Activated naive CD4-positive, alpha-beta T cell (primary cell): ENCODE measurements at regions not wholly inside any gene's neighbourhood (a gene's known extent, or its start where the extent isn't known, plus 50 kb on each side); places are given as distances from the start of the nearest gene placed in this dataset.

Experiments used
- DNase-seq, 4 experiments: peaks; one replicate each; lab custom pipeline; 2025; lab: John Stamatoyannopoulos, UW

DNA sequence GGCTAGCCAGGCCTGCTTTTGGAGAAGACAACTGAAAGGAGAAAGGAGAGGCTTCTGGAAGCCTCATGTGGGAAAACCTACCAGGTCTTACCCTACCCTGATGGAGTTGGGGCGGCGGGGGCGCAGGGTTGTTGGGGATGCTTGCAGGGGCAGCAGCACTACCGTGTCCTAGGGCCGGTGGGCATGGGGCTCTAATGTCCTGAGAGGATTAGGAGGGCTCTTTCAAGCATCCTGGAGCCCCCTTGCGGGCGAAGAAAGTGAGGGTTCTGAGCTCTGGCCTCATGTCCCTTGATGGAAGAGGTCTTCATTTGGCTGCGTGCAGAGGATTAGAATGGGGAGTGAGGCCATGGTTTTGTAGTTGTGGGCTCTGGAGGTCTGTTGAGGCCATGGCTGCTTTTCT lies 86.9 kb upstream of the PITX1 start:
- DNase-seq, result no peak

DNA sequence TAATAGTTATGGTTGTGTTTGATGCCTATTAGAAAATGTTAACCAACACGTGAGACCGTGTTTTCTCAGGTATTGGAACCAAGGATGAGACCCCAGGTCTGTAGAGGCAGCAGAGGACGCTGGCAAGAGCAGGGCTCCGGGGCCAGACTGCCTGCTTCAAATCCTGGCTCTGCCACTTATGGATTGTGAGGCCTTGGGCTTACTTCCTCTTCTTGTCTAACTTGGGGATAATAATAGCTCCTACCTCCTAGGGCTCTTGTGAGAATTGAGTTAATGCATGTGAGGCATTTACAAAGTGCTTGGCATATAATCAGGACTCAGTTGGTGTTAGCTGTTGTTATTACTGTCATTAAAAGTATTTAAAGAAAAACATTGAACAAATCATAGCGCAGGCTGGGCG lies 85.5 kb upstream of the PITX1 start:
- DNase-seq, result no peak

DNA sequence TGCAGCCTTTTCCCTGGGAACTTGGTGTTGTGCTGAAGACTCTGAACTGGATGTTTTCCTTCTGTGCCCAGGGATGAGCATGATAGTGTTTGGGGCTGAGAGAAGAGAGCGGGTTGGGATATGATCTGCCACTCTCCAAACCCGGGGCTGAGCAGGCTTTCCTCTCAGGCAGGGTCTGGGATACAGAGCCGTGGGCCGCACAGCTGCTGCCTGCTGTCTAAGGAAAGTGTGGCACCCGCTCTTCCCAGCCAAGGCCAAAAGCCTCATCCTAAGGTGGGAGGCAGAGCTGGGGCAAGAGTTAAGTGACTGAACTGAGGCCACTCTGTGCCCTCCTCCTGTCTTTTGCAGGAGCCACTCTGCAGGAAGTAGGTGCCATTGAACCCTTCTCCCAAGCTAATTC lies 83.6 kb upstream of the PITX1 start:
- DNase-seq, result no peak

DNA sequence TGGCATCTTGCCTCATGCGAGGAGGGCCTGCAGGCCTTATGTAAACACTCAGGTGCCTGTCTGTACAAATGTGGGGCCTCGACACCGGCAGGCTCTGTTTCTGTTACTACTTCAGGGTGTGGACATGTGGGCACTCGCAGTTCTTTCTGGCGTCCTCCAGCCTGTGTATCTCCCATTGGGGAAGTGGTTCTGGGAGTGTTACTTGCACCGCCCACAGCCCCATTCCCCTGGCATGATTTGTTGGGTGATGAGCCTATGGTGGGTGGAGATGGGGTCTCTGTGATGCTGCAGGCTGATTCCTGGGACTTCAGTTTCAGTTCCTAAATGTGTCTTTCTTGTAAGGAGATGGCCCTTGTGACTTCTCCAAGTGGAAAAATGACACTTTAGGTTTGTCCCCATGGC lies 82.1 kb upstream of the PITX1 start:
- DNase-seq, result no peak

DNA sequence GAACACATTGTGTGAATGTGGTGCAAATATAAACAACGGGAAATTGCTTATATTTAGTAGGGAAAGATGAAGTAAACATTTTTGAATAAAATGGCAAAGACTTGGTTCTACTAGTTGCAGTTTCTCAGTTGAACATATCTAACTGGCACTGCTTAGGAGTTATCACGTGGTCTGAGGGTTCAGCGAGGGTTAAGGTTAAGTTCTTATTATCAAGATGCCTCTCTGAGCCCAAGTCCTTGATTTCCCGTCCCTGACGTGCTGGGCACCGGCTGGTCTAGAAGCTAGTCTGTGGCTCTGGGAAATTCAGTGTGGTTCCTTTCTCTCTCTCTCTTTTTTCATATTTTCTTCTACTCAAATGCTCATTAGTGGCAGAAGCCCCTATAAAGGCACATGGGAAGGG lies 81.6 kb upstream of the PITX1 start:
- DNase-seq, result no peak

DNA sequence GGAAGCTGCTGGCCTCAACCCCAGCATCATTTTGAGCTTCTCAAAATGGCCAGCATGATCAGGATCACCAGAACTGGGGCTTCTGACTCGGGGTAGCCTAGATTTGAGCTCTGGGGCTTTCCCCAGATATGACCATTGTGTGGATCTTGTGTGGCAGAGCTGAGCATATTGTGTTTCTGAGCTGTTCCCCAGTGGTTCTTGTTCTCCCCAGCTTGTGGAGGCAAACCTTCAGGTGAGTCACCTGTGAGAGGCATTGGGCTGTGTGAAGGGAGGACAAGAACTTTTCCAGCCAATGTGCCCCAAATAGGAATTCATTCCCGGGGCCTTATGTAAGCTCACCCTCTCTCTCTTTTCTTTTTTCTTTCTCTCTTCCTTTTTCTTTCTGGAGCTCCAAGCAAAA lies 80.7 kb upstream of the PITX1 start:
- no peak for DNase-seq

DNA sequence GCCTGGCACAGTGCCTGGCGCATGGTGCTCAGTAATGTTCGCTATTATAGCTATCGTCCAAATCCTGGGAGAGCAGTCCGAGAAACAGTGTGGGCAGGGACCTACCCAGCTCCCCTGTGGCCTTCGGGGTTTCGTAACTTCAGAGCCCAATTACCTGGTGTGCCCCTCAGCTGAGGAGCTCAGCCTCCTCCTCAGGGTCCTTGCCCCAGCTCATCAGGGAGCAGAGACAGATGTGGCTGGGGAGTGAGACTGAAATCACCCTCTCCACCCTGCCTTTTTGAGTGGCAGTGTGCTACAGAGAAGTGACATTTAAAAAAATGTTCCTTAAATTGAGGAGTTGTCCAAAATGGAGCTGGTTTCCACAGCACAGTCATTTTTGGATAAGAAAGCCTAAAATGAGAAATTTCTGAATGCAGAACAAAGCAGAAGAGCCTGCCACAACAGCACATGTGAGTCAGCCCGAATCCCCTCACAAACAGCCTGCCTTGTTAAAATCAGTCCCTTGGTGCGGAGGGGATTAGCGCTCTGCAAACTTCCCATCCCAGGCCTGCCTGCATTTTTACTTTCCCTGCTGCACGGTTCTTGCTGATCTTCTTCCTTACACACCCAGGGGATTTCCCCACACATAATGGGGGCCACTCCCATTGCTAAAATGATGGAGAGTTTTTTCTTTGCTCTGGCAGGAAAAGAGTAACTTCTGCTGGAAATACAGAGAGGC lies 78.1 kb upstream of the PITX1 start:
- no peak for DNase-seq

DNA sequence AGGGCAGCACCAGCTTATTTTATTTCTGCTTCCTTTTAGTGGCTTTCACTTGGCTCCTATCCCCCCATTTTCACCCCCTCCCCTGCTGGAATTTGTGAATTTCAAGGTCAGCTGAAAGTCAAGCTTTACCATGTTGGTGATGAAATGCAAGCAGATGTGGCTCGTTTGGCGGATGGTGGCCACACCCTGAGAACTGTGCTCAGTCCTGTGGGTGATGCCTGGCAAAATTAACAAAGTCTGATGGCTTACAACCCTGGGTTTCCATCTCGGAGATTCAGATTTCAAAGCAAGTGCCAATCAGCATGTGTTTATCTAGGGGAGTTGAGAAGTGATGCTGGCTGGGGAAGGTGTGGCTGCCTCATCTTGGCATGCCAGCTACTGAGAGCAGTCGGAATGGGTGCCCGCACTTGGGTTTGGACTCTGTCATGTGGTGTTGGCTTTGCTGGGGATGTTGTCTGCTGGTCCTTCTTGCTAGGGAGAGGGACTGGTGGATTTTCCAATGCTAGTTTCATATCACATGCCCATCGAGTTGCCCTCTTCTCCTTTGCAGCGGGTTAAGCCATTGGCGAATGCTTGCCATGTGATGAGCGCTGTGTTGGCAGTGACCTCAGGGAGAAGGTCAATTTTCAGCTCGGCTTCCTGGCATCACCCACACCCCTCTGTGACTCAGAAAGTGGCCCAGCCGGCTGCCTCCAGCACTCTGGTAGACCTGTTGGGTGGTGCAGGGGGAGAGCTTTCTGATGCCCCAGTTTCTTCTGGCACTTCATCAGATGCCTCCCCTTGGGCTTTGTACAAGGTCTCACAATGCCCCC lies 77.0 kb upstream of the PITX1 start:
- no peak for DNase-seq

DNA sequence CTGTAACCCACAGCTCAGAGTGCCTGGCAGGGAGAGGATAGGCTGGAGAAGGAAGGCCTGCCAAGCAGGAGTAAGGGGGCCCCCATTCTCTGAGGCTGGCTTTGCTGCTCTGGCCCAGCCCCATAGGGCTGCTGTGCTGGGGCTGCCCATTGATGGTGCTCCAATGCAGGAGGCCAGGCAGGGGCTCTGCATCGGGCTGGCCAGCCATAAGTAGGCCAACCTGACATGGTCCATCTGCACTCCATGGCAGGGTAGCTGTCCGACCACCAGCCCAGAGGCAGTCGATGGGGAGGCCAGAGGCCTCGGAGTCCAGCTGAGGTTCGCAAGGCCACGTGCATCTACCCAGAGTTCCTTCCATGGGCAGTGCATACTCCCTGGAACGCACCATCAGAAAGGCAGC lies 75.0 kb upstream of the PITX1 start:
- DNase-seq, result no peak

DNA sequence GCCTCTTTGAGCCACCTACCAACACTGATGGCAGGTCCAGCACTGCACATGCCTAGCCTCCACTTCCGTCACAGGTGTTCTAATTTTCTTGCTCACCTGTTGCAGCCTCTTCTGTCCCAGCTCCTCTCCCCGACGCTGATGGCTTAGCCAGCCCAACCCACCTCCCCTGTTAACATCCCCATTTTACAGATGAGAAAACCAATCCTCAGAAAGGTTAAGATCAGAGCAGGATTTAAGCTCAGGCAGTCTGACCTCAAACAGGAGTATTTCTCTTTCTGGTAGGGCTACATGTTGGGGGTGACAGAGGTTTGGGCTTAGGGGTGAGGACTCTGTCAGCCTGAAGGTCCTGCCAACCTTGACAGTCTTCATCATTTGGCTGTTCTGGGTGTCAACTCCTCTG lies 74.5 kb upstream of the PITX1 start:
- no peak for DNase-seq

DNA sequence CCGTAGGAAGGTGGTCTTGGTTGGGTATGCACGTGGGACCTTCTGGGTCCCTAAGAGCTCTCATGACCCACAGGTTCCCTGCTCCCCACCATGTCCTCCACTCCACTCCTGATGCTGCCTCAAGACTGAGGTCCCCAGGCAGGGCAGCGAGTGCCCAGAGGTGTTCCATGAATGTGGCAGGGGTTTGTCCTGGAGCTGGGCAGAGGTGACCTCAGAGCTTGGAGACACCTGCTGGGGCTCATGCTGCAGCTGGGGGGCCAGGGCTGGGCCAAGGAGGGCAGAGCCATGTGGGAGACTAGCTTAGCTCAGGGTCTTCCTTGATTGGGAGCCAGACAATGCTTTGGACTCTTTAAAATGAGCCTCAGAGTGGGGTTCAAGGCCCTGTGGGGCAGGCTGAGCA lies 74.0 kb upstream of the PITX1 start:
- DNase-seq, result no peak

DNA sequence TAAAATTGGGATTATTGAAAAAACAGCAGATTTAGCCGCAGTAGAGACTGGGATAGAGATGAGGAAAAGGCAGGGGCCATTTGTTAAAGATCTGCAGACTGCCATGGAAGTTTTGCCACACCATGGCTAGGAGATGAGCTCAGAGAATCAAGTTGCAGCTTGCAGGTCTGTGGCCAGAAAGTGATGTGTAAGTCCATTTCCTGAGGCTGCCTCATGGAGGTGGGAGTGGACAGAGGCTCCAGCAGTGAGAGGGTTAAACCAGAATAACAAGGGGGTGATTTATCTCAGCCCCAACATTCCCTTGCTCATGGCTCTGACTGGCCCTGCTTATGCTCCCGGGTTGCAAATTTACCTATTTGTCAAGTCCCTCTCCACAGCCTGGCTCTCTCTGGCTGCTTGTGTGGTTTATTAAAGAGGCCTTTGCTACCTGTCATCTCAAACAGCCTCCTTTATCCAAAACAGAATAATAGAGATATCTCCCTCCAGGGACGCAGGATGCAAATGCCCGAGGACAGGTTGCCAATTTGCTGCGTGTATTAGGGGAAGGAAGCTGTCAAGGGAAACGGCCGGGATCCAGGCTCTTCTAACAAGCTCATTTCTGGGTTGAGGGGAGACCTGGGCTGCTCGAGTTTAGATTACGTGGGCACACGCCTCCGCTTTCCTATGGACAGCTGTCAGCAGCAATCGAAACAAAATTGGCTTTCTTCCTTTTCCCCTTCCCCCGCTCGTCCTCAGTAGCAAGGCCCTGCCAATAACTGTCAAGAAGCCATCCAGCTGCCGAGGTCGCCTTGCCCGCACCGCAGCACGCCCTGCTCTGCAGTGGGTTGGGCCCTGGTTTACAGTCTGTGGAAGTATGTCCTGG lies 72.8 kb upstream of the PITX1 start:
- no peak for DNase-seq

DNA sequence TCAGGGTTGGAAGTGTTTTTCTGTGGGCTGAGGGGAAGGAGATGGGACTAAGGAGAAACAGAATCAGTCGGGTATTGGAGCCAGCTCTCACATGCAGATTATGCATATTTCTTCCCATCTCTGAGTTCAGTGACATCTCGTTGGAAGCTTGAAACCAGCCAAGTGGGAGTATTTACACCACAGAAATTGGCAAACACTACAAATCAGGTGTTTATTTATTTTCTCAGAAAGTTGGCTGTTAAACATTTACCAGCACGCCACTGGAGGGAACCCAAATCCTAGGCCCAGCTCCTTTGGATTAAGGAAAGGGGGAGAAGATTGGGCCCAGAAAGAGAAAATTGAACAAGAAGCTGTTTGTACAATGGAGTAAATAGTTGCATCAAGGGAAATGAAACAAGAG lies 72.1 kb upstream of the PITX1 start:
- DNase-seq, result no peak

DNA sequence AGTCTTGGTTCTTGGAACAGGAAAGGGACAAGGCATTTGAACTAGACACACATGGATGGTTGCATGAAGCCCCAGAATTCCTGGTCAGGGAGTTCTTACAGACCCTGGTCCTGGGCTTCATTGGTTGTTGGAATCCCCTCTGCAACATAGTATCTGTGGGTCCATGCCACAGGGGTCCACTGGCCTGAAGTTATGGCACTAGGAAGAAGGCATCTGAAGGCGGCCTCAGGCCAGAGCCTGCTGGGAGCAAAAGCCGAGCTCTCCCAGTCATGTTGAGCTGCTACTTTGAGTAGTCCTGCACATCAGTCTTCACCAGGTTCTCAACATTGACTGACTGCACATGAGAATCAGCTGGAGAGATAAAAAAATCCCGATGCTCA lies 71.1 kb upstream of the PITX1 start:
- DNase-seq, result no peak

DNA sequence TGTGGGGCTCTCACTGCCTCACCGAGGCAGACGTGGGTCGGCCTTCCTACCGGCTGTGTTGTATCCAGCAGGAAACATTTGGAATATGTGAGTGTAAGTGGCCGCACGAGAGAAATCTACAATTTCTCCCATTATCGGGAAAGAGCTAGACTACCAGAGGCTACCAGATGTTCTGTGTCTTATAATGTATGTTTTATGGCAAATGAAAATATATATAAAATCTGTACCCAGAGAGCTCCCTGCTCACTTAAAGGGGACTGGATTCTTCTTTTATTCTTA lies 69.5 kb upstream of the PITX1 start:
- no peak for DNase-seq

DNA sequence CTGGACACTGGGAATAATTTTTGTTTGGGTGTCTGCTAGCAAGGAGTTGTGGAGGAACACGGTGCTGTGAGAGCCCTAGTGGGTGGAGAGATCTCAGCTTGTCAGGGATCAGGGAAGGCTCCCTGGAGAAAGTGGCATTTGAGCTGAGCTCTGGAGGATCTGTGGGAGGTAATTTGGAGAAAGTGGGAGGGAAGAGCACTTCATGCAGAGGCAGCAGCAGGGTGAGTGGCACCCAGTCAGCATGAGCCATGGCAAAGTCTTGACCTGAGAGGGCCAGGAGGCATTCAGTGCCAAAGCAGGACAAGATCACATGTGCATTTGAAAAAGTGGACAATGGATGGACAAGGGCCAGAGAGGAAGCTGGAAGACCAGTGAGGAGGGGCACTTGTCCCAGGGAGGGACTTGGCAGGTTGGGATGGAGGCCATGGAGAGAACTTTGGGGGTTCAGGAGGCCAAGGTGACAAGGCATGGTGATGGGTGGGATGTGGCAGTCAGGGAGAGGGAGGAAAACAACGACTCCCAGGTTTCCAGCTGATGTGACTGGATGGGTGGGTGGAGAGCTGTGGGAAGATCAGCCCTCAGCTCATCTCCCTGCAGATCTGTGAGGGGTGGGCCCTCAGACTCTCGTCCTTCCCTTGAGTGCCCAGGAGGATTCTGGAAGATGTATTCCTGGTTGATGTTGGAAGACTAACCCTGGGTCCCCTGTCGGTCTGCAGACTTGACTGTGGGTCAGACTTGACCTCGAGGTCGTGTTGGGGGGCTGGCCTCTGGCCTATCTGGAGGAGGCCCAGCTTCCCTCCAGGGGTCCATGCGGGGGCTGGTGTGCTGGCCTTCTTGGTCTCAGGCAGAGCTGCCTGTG lies 68.9 kb upstream of the PITX1 start:
- DNase-seq, result no peak

DNA sequence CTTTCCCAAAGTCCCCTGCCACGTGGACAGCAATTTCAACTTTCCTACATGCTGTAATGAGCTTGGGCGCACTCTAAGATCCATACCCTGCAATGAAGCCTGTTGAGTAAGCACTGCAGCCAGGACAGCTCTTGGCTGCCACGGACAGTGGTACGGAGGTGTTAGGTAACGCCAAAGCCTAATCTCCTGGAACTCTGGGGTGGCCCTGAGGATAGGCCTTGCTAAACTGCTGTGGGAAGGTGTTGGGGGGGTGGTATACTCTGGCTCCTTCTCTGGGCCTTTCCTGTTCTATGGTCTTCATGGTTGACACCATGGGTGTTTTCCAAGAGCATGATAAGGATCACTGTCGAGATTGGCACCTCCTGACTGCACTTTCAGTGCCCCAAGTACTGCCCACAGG lies 66.4 kb upstream of the PITX1 start:
- DNase-seq, result no peak

DNA sequence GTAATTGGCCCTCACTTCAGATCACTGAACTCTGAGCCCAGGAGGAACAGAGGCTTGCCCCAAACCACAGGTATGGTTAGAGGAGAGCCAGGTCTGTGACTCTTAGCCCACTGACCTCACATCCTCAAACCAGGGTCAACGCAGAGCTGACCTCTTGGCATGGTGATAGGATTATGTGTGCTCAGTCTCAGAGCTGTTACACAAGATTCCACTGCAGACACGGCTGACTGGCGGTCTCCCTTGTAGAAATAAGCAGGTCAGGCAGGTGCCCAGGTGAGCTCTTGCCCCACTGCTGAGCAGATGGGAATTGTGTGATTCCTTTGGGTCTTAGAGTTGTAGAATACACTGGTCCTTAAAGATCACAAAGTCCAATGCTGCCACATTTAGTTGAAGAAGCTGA lies 66.0 kb upstream of the PITX1 start:
- DNase-seq, result no peak

DNA sequence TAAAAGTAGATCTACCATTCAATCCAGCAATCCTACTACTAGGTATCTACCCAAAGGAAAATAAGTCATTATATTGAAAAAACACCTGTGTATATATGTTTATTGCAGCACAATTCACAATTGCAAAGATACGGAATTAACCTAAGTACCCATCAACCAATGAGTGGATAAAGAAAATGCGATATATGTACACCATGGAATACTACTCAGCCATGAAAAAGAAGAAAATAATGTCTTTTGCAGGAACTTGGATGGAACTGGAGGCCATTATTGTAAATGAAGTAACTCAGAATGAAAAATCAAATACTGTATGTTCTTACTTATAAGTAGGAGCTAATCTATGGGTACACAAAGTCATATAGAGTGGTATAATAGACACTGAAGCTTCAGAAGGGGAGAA lies 63.4 kb upstream of the PITX1 start:
- no peak for DNase-seq

DNA sequence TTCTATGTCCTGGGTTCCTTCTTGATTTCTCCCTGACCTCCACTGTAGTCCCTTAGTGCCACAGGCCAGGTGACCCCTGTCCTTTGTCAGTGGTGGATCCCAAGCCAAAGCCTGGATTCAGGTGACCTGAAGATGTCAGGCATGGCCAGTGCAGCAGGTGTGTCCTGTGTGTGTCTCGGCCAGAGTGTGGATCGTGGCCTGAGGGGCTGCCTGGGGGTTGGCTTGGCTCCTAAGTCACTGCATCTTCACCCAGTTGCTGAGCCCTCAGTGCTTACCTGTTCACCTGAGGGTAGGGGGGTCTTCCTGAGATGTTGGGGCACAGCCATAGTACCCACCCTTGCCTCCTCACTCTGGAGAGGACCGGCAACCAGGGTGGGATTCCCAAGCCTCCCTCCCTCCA lies 61.8 kb upstream of the PITX1 start:
- DNase-seq, result no peak

DNA sequence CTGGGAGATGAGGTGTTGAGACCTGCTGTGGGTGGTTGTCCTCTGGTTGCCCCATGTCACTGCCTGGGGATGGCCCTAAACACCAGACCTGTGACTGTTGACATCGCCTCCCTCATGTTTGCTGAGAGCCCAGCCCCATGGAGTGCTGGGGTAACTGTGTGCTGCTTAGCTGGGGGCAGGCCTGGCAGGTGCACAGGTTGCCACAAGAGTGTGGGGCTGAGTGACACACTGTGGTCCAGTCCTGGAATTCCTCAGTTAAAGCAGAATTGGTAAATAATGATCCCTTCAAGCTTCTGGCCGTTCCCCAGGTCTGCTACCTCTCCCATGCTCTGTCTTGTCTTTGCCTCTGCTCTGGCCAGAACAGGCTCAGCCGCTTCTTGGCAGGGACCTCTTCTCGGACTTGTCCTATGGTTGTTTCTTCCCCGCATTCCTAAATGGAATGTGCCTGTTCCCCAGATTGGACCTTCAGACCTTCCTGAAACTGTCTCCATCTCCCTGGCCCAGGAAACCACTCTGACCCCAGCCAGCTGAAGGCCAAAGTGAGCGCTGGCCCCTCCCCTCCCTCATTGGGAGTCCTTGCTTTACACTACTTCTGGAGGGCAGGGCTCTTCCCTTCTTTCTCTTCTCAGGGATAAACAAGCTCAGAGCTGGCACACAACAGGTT lies 61.2 kb upstream of the PITX1 start:
- DNase-seq, result no peak
